ENCODE measurements at regions not wholly inside any gene's neighbourhood (a gene's known extent, or its start where the extent isn't known, plus 50 kb on each side); places are given as distances from the start of the nearest gene placed in this dataset.

- intact Hi-C loops (cut with DNase I), result no loop called here
- Histone ChIP-seq H3K36me3 (replicated peaks in 1 of 2; ENCODE audit: insufficient read depth in 1 of 2, low read depth in 2 of 2) (no peaks in the 10 kb centered on the region), H3K27me3 (no peaks in the 10 kb centered on the region), H3K4me3 (no peak overlapping the region), H3K9me3 (no peaks in the 10 kb centered on the region), H3K27ac (no peak overlapping the region), H3K4me1 (no peaks in the 10 kb centered on the region)
- TF ChIP-seq CTCF (IDR thresholded peaks at IDR 0.05) (no peak), POLR2A (IDR thresholded peaks at IDR 0.05) (no peak)
- 40 to 45% methylated on average over 2 of the region's 2 CpGs for WGBS, 2 donors
- ATAC-seq, result no peak
- no peak for DNase-seq
Observed at GRCh38 chr10:53702489-53702888, 929.9 kb upstream of the MBL2 start.

DNA sequence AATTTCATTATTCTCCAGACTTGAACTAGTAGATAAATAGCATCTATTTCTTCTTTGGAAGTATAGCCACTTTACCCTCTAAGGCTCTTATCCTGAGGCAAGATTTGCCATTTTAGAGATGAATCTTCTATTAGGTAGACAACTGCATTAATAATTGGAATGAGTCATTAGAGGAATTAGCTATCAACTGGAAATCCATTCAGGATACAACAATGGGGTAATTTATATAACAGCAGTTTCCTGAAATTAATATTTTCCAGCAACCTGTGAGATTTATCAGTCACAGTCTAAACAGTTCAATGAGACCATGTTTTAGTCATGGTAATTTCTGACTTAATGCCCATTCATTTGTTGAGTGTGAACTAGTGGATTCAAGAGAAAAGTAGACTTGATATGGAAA is 928.6 kb upstream of the MBL2 start:
- Histone ChIP-seq H3K4me3 (no peak overlapping the region), H3K4me1 (no peaks in the 10 kb centered on the region), H3K36me3 (replicated peaks in 1 of 2; ENCODE audit: insufficient read depth in 1 of 2, low read depth in 2 of 2) (no peaks in the 10 kb centered on the region), H3K27me3 (no peaks in the 10 kb centered on the region), H3K9me3 (no peaks in the 10 kb centered on the region), H3K27ac (no peak overlapping the region)
- intact Hi-C loops (cut with DNase I), result no loop called here
- DNase-seq (no peak), ATAC-seq (no peak)
- TF ChIP-seq POLR2A (IDR thresholded peaks at IDR 0.05), result no peak
- no peak for TF ChIP-seq CTCF (IDR thresholded peaks at IDR 0.05)

DNA sequence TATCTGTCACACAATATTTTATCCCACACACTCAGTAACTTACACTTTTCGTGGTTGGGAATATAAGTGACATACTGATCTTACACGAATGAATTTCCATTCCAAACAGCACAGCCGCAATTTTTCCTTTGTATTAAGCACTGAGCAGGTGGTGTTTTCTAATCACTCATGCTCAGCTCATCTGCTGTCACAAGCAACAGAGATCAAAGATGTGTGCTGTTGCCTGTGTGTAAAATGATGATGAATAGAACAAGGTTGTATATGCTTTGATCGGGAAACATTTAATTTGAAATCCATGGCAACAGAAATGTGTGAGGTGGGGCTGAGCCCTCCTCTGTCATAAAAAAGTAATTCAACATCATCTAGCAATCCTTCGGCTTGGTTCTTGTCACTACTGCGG is 927.7 kb upstream of the MBL2 start:
- intact Hi-C loops (cut with DNase I), result no loop called here
- ATAC-seq, result no peak
- Histone ChIP-seq H3K4me1 (no peaks in the 10 kb centered on the region), H3K27me3 (no peaks in the 10 kb centered on the region), H3K36me3 (replicated peaks in 1 of 2; ENCODE audit: insufficient read depth in 1 of 2, low read depth in 2 of 2) (no peaks in the 10 kb centered on the region), H3K4me3 (no peak overlapping the region), H3K9me3 (no peaks in the 10 kb centered on the region), H3K27ac (no peak overlapping the region)
- WGBS, 2 donors, result 29 to 37% methylated on average over 6 of the region's 6 CpGs
- TF ChIP-seq POLR2A (IDR thresholded peaks at IDR 0.05), result no peak
- TF ChIP-seq CTCF (IDR thresholded peaks at IDR 0.05), result no peak
- DNase-seq, result no peak

- no peak for ATAC-seq
- Histone ChIP-seq H3K27me3 (no peaks in the 10 kb centered on the region), H3K9me3 (no peaks in the 10 kb centered on the region), H3K4me3 (no peak overlapping the region), H3K27ac (no peak overlapping the region), H3K36me3 (replicated peaks in 1 of 2; ENCODE audit: insufficient read depth in 1 of 2, low read depth in 2 of 2) (no peaks in the 10 kb centered on the region), H3K4me1 (no peaks in the 10 kb centered on the region)
- intact Hi-C loops (cut with DNase I), result no loop called here
- TF ChIP-seq CTCF (IDR thresholded peaks at IDR 0.05), result no peak
- no peak for TF ChIP-seq POLR2A (IDR thresholded peaks at IDR 0.05)
- WGBS, 2 donors, result 73 to 79% methylated on average over 3 of the region's 3 CpGs
- no peak for DNase-seq
Observed at GRCh38 chr10:53699684-53700083, 927.1 kb upstream of the MBL2 start.

GRCh38 chr10:53699231-53699630 is 926.6 kb upstream of the MBL2 start:
- WGBS, 2 donors, result 73 to 74% methylated on average over 5 of the region's 5 CpGs
- ATAC-seq (no peak), DNase-seq (no peak)
- H3K27me3 ChIP-seq, result no peaks in the 10 kb centered on the region
- intact Hi-C loops (cut with DNase I), result no loop called here
- no peaks in the 10 kb centered on the region for H3K9me3 ChIP-seq
- no peak for TF ChIP-seq CTCF (IDR thresholded peaks at IDR 0.05)
- no peak for TF ChIP-seq POLR2A (IDR thresholded peaks at IDR 0.05)
- no peak overlapping the region for H3K4me3 ChIP-seq
- H3K36me3 ChIP-seq (replicated peaks in 1 of 2; ENCODE audit: insufficient read depth in 1 of 2, low read depth in 2 of 2), result no peaks in the 10 kb centered on the region
- no peaks in the 10 kb centered on the region for H3K4me1 ChIP-seq
- no peak overlapping the region for H3K27ac ChIP-seq
